Activated CD4-positive, alpha-beta T cell treated with anti-CD3 and anti-CD28 coated beads, Interleukin-2, amount 50 U/mL, for 48 hours (primary cell): ENCODE measurements at regions not wholly inside any gene's neighbourhood (a gene's known extent, or its start where the extent isn't known, plus 50 kb on each side); places are given as distances from the start of the nearest gene placed in this dataset.
"Not testable (repeated sequence)": the region's sequence is repeated elsewhere in the genome, so short reads cannot be mapped to it uniquely, and the experiment has no call there.

Source experiments
- DNase-seq, 2 experiments: peaks; one replicate each; pipeline ENCODE4 v3.0.0-alpha.2; 2020

DNA sequence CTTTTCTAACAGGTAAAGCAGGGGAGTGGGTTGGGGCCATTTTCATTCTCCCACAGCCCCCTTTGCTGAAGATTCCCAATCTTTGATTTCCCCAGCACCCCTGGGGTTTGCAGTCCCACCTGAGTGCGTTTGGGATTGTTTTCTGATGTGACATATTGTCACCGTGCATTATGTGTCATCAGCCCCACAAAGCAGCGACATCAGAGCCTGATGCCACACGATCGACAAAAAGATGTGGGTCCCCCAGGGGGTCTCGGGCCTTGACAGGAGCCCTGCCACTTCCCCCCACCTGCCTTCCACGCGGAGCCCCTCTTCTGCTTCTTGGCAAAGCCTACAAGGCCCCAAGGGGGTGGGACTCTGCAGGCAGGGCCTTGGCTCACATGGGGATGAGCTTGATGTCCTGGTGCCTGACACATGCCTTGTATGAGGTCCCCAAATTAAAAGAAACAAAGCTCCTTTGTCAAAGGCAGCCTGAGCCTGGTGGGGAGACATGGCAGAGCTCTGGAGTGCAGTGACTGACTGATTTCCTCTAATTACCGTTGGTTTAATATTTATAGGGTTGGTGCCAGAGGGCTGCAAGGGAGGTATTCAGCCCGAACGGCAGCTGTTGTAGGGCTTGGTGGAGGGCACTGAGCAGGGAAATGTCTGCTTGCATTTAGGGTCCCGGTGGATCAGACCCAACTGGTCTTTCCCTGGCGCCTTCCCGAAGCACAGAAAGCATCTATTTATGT lies 149.2 kb downstream of the MIAT start:
- no peak for DNase-seq

DNA sequence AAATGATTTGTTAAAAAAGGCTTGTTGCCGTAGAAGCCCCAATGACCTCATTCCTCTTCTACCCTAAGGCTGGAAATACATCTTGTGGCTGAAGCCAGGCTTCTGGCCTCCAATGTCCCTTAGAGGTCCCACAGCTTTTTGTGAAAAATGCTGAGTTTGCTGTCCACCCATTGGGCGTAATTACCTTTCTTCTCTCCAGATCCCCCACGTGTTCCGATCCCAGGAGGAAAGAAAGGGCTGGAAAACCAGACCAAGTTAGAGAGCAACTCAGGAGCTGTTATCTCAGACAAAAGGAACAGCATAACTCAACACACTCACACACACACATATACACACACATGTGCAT lies 154.2 kb downstream of the MIAT start:
- DNase-seq = no peak

DNA sequence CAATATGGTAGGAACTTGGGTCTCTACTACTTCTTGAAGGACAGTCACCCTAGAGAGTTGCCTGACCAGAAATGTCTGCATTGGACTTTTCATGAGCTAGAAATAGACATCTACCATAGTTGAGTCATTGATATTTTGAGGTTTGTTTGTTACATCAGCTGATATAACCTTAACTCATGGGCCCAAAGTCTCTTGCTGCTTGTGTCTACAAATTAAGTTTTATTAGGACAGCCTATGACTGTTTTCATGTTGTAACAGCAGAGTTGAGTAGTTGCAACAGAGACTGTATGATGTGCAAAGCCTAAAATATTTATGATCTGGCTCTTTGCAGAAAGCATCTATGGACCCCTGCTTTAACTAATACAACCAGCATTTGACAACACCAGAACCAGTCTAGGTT lies 155.3 kb downstream of the MIAT start:
- no peak for DNase-seq

DNA sequence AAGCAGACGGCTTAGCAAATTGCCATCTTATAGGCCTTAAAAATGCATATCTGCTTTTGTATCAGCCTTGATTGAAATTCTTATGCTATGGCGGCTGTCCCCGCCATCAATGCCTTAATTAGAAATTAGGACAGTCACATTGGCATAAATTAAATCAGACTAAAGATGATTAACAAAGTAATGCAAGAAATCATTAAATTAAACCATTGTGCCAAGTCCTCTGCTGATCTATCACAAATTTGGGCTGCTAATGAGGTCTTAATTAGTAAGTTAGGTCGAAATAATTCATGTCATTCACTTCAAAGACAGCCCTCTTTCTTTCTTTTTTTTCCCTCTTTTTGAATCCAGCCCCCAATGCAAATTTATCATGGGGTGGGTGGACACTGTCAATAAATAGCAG lies 159.3 kb downstream of the MIAT start:
- DNase-seq = no peak

DNA sequence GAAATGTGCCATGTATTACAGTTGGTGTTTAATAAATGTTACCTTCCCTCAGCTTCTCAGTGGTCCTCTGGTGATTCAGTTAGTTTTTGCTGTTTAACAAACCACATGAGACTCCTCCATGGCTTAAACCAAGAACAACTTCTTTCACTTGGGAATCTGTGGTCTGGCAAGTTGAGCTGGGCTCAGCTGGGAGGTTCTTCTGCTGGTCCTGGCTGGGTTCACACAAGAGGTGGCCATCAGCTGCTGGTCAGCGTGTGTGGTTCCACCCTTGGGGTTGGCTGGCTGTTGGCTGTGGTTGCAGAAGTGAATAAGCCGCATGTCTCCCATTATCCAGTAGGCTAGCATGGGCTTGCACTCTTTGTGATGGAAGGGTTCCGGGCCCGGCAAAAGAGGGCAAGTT lies 160.5 kb downstream of the MIAT start:
- DNase-seq = no peak

DNA sequence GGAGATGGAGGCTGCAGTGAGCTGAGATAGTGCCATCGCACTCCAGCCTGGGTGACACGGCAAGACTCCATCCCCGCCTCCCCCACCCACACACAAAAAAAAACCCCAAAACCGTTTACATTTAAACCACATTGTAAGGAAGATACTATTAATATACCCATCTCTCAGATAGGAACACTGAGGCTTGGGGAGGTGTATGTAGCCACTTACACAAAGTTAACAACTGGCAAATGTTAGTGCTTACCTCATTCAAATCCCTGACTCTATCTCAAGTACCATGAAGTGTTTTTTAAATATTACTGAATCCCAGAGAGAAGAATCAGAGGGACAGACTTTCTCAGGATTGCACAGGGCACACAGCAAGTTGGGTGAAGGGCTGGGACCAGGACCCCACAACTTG lies 164.5 kb downstream of the MIAT start:
- DNase-seq = no peak

DNA sequence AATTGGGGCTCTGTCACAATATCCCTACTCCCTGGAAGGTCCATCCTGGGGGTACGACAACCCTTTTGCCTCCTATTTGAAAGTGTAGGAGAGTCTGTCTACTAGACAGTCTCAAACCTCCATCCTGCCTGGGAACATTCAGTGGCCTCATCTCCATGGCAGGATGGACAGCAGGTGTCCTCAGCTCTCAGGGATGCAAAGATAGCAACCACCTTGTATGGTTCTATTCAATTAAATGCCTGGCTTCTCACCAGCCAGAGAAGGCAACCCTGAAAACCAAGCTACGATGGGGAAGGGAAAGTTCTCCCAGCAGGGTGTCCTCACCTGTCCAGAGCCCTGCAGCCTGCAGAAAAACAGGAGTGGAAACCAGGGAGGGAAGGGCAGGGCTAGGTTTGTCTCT lies 164.9 kb downstream of the MIAT start:
- DNase-seq = no peak

DNA sequence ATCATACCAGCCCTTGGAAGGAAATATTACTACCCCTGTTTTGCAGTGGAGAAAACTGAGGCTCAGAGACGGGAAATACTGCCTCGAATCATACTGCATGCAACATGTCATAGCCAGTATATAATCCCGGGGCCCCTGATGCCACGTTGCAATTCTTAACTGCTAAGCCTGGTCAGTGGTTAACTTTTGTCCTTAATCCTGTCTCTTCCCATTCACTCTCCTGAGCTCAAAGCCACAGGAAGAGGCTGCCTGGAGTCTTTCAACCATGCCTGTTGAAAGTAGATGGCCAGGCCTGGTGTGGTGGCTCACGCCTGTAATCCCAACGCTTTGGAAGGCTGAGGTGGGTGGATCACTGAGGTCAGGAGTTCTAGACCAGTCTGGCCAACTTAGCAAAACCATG lies 166.6 kb downstream of the MIAT start:
- no peak for DNase-seq

DNA sequence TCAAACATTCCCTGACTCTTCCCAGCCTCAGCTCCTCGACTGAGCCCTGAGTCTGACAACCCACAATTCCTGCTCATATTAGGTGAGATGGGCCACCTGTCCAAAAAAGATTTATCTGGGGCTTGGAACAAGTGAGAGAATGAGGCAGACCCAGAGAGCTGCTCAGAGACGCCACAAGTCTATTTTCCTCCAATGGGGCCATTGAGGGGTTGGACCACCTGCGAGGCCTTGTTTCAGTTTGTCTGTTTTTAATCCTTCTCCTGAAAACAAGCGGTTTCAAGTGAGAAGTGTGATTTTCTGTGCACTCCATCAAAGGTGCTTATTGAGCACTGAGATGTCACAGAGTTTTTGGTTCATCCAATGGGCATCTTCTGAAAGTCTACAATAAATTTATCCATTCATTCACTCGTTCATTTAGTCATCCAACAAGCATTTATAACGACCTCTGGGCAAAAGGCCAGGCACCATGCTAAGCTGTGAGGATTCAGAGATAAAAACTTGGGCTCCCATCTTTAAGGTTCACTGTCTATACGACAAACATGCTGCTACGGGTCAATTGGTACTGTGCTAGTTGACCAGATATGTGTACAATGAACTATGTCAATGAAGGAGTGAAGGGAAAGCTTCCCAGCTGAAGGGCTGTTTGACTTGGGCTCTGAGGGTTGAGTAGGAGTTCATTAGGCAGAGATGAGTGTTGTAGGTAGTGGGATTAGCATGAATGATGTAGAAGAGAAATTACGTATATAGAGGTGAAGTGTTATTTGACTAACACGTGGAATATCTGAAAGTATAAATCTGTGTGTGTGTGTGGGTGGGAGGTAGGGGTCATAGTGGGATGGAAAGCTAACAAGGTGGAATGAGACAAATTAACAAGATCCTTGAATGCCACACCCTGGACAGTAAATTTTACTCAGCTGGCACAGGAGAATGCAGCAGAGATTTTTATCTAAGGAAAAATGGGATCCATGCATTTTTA lies 168.9 kb downstream of the MIAT start:
- no peak for DNase-seq

DNA sequence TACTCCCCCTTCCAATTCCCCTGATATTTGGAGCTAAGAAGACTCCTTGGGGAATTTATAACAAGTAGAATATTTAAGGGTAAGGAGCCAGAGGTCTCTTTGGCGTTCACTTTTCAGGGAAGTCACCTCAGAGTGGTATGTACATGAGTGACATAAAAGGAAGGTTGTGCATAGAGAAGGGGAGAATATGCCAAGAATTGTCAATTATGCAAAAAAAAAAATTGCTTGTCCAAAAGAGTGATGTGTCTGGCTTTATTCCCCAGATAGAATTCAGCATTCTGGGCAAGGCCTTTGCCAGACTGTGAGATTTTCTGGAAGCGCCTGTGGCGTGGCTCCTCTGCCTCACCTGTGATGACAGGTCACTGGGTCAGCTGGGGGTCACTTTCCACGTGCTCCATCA lies 170.2 kb downstream of the MIAT start:
- DNase-seq = no peak

DNA sequence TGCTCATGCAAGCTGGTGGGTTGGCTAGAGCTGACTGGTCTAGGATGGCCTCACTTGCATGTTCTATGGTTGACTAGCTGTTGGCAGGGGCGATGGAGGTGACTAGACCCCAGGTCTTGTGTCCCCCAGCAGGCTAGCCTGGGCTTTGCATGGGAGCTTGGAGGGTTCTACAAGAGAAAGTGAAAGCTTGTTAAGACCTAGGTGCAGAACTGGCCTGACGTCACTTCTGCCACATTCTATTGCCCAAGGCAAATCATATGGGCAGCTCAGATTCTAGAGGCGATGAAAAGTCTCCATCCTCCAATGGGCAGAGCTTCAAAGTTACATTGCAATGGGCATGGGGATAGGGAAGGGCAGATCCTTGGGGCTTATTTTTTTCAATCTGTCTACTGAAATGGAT lies 170.9 kb downstream of the MIAT start:
- DNase-seq = no peak

DNA sequence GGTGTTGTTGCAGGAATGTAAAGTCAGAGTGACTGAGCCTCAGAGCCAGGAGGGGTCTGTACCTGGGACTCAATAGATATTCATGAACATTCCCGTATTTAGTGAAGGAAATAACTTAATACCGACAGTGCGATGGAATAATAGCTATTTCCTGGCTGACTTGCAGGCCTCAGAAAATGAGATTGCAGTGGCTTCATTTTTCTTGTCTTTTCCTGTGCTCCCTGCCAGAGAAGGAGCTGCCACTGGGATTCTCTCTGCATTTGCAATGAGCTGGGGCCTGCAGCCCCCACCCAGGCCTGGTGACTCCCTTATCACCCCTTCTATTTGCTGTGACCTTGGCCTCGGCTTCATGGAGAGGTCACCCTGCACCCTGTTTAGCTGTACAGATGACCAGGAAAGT lies 173.4 kb downstream of the MIAT start:
- no peak for DNase-seq

DNA sequence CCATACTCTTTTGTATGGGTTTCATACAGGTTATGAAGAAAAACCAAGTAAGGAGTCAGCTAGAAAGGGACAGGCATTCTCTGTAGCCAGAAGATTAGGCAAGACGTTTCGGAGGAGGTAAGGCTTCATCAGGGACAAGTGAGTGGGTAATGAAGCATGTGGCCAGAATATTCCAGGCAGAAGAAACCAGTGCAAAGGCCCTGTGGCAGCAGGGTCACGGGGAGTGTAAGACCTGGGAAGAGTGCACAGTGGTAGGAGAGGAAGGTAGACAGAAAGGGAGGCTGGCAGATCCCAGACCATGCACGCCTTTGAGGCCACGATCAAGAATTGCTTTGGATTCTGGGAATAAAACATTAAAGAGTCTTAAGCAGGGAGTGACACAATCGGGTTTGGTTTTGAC lies 177.6 kb downstream of the MIAT start:
- no peak for DNase-seq

DNA sequence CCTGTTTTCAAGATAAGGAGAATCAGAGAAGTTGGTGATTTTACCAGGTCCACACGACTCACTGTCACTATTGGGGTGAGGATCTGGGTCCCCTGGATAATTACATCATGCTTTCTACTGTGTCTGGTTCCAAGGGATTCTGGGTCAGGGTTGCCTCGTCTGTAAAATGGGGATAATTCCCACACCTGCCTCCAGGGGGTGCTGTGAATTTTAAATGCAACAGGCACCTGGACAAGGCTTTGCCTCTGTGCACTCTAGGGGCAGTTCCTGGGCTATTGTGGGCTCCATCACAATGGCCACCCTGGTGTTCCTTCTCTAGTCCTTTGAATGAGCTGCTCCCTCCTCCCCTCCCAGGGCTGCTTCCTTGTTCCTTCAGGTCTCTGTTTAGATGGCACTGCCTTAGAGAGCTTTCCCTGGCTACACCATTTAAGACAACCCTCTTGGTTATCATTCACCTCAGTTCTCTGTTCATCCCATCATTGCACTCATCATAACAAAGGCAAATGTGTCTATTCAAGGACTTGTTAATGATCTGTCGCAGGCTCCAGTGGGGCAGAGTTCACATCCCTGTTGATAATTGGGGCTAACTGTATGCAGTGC lies 178.6 kb downstream of the MIAT start:
- peak; percentile 65 to 76 for DNase-seq

DNA sequence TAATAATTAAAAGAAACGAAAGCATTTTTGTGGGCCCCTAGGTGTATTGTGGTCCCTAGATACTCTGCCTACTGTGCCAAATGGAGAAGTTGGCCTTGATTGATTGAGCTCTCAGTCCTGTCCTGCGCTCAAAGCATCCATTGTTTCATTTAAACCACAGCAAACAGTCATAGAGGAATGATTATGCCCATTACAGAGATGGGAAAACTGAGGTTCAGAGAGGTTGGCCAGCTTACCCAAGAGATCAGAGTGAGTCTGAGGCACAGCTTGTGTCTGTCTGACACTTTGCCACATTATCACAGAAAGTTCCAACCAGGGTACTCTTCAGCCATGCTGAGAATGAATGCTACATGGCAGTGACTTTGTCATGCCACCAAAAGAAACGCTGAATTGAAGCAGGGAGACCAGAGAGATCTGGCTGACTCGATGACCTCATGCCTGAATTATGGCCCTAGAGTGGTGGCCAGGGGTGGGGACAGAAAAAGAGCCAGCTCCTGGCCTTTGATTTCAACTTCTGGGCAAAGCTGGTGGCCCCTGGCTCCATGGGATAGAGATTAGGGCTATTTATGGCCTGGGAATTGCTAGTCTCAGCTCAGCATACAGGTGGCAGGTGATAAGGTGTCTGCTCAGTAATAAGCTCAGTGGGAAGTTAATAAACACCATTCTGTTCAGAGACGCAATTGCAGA lies 180.5 kb downstream of the MIAT start:
- DNase-seq = no peak

DNA sequence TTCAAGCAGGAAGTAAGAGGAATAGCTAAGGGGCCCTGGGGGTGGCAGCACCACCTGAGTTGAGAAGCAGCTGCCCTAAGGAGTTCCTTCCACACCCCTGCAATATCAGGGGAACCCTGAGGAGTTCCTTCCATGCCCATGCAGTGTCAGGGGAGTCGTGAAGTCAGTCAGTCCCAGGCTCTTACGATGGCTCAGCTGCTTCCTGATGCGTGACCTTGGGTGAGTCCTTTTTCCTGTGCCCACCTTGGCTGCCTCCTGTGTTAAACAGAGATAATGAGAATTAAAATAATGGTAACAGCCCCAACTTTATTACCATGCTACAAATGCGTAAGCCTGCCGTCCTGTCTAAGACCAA lies 181.1 kb downstream of the MIAT start:
- DNase-seq = no peak

DNA sequence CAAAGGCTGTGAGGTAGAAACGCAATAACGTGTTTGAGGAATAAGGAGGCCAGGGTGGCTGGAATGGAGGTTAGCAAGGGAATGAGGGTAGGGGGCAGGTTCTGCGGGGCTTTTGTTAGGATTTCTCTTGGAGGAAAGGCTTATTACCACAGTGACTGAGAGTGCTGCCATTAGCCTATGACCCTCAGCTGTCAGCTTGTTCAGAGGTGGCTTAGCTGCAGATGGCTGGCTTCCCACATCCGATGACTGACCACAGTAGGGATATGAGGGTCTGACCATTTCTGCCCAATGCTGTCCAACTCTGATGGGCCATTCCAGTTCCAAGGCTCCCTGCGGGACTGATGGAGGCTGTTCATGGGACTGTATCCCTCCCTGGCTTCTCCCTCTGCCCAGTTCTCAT lies 181.8 kb downstream of the MIAT start:
- DNase-seq = no peak

DNA sequence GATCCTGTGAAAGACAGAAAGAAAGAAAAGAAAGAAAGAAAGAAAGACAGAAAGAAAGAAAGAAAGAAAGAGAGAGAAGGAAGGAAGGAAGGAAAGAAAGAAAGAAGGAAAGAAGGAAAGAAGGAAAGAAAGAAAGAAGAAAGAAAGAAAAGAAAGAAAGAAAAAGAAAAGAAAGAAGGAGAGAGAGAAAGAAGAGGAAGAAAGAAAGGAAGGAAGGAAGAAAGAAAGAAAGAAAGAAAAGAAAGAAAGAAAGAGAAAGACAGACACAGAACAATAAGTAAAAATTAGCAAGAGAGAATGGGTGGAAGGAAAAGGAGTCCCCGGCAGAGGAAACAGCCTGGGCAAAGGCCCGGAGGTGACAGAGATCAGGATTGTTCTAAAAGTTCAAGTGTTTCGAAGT lies 183.4 kb downstream of the MIAT start:
- not testable (repeated sequence) for DNase-seq

DNA sequence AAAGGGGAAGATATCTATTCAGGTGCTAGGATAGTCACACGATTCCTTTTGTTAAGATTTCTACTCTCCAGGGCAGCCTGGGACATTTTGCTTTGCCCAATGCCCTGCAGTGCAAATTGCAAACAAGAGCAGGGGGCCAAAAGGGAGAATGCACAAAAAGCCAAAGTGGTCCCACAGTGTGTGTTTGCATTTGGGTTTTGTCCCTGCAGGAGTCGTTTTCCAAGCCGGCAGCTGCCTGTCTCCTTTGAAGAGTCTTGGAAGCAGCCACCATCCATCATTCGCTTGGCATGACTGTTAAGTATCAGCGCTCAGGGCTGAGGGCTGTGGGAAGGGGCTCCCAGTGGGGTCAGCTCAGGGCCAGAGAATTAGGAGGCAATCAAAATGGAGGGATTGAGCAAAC lies 184.7 kb downstream of the MIAT start:
- DNase-seq = no peak

DNA sequence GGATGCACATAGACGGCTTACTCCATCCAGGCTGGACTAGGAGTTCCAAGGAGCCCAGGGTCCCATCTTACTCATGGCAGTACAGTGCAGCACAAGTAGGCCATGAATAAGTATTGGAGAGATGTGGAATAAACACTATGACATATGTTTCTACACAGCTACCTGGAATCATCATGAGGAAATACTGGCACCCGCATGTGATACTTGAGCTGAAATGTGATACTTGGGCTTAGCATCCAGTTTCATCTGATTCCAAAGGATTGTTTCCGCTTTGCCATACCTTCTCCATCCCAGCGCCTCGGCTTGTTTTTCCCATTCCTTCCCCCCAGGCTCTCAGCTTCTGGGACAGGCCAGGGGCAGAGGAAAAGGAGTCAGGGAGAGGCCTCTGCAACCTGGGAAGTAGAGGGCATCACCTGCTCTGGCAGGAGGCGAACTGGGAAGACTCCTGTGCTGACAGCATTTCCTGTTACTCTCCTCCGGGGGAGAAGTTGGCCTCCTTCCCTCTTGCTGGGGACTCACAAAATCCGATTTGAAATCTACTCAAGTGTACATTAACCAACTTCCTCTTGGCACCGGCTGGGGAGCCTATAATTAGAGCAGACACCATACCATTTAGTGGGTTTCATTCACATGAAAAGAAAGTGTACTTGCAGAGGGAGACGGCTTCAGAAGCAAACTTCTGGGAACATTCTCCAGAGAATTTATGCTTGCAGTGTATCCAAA lies 187.8 kb downstream of the MIAT start:
- DNase-seq = no peak

DNA sequence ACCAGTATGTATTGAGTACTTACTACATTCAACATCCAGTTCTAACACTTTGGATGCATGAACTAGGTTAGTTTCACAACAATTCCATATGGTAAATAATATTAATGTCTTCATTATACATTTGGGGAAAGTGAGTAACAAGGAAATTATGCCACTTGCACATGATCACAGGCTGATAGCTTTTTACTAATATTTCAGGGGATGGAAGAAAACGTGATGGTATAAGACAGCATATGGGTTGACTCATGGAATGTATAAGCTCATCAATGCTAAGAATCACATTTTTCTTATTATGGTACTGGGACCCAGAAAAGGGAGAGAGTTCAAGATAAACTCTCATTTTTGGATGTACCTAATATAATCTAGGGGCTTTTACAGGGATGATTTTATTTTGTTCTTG lies 188.7 kb downstream of the MIAT start:
- no peak for DNase-seq

DNA sequence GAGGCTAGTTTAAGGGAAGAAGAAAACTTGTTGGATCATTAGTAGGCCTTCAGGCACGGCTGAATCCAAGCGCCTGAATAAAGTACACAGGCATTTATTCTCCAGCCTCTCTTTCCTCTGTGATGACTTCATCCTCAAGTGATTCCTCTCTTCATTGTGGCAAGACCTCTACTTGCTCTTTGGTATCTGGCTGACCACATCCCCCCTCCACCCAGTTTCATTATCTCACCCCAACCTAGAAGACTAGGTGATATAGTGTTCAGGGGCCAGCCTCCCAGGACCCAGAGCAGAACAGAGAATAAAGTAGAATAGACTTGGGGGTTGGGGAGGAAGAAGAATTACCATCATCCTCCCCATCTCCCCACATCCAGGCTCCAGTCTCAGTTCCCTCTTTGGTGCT lies 189.3 kb downstream of the MIAT start:
- no peak for DNase-seq

DNA sequence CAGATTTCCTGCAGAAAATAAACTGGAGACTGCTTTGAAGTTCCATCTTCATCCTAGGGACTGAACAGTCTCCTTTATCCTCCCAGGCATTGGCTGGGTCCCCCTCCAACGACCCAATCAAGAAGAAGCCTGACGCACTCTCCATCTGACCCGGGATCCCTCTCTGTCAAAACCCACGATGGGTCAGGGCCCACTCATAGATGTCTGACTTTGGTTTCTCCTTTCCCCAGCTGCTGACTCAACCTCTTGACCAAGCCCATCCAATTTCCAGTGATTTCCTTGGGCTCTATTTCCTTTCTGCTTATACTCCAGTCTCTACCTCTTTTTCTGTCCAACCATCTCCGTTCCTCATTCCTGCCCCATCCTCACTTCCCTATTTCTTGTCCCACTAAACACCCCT lies 189.7 kb downstream of the MIAT start:
- no peak for DNase-seq
